ENCODE measurements at regions not wholly inside any gene's neighbourhood (a gene's known extent, or its start where the extent isn't known, plus 50 kb on each side); places are given as distances from the start of the nearest gene placed in this dataset.

DNA sequence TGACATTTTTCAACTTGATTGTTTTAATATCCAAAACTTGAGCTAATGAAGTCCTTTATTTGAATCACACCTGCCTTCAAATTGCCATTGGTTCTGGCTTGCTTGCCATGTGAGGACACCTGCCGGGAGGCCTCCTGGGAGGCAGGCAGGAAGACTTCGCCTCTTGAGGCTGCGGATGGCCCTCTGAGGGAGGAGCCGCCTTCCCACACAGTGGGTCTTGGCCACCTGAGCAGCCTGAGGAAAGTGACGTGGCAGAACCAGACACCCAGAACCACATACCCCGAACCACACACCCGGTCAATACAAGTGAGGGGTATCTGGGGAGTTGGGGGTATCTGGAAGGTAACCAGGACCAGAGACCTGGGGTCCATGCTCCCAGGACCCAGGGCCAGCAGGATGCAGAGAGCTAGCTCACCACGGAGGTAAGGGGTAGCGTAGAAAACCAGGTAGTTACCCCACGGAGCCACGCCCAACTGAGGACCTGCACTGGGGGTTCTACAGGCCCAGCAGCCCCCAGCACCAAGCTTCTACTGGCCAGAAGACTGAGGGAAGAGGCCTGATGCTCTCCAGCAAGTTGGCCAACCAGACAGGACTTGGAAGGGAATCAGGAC is 300.5 kb downstream of the TCERG1L start:
- no peak for TF ChIP-seq POLR2A (IDR thresholded peaks at IDR 0.05)
- TF ChIP-seq, protein P1, sequence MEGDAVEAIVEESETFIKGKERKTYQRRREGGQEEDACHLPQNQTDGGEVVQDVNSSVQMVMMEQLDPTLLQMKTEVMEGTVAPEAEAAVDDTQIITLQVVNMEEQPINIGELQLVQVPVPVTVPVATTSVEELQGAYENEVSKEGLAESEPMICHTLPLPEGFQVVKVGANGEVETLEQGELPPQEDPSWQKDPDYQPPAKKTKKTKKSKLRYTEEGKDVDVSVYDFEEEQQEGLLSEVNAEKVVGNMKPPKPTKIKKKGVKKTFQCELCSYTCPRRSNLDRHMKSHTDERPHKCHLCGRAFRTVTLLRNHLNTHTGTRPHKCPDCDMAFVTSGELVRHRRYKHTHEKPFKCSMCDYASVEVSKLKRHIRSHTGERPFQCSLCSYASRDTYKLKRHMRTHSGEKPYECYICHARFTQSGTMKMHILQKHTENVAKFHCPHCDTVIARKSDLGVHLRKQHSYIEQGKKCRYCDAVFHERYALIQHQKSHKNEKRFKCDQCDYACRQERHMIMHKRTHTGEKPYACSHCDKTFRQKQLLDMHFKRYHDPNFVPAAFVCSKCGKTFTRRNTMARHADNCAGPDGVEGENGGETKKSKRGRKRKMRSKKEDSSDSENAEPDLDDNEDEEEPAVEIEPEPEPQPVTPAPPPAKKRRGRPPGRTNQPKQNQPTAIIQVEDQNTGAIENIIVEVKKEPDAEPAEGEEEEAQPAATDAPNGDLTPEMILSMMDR (IDR thresholded peaks at IDR 0.05) = no peak
